SK-N-DZ (cell line): ENCODE measurements at regions not wholly inside any gene's neighbourhood (a gene's known extent, or its start where the extent isn't known, plus 50 kb on each side); places are given as distances from the start of the nearest gene placed in this dataset.

Source experiments
- DNase-seq: peaks from one replicate; pipeline ENCODE4 v3.0.0-alpha.2; 2015; ENCODE audit warnings: low spot score

GRCh38 chr2:51698021-51698420 lies 666.1 kb upstream of the NRXN1 start:
- DNase-seq, result no peak

GRCh38 chr2:51697095-51697494 lies 665.2 kb upstream of the NRXN1 start:
- no peak for DNase-seq

GRCh38 chr2:51695531-51695930 lies 663.6 kb upstream of the NRXN1 start:
- no peak for DNase-seq

GRCh38 chr2:51693640-51694039 lies 661.7 kb upstream of the NRXN1 start:
- DNase-seq, result no peak

GRCh38 chr2:51681854-51682253 lies 649.9 kb upstream of the NRXN1 start:
- no peak for DNase-seq

- no peak for DNase-seq
Measured at GRCh38 chr2:51673628-51674027, 641.7 kb upstream of the NRXN1 start.

GRCh38 chr2:51667679-51668078 lies 635.7 kb upstream of the NRXN1 start:
- no peak for DNase-seq

GRCh38 chr2:51662187-51662586 lies 630.3 kb upstream of the NRXN1 start:
- no peak for DNase-seq

GRCh38 chr2:51657849-51658248 lies 625.9 kb upstream of the NRXN1 start:
- DNase-seq, result no peak

GRCh38 chr2:51650769-51651168 lies 618.8 kb upstream of the NRXN1 start:
- no peak for DNase-seq

GRCh38 chr2:51649366-51649765 lies 617.4 kb upstream of the NRXN1 start:
- DNase-seq, result no peak

GRCh38 chr2:51638811-51639210 lies 606.9 kb upstream of the NRXN1 start:
- no peak for DNase-seq

- no peak for DNase-seq
Measured at GRCh38 chr2:51633073-51633472, 601.1 kb upstream of the NRXN1 start.

- no peak for DNase-seq
Measured at GRCh38 chr2:51629406-51629805, 597.5 kb upstream of the NRXN1 start.

GRCh38 chr2:51628917-51629316 lies 597.0 kb upstream of the NRXN1 start:
- no peak for DNase-seq

GRCh38 chr2:51624995-51625394 lies 593.1 kb upstream of the NRXN1 start:
- no peak for DNase-seq

GRCh38 chr2:51620796-51621195 lies 588.9 kb upstream of the NRXN1 start:
- no peak for DNase-seq

GRCh38 chr2:51619961-51620360 lies 588.0 kb upstream of the NRXN1 start:
- DNase-seq, result no peak

- no peak for DNase-seq
Measured at GRCh38 chr2:51612387-51612786, 580.5 kb upstream of the NRXN1 start.

GRCh38 chr2:51601706-51602105 lies 569.8 kb upstream of the NRXN1 start:
- DNase-seq, result no peak

GRCh38 chr2:51597086-51597485 lies 565.2 kb upstream of the NRXN1 start:
- no peak for DNase-seq

- no peak for DNase-seq
Measured at GRCh38 chr2:51595836-51596235, 563.9 kb upstream of the NRXN1 start.

GRCh38 chr2:51581636-51582267 lies 549.8 kb upstream of the NRXN1 start:
- DNase-seq, result no peak

- DNase-seq, result no peak
Measured at GRCh38 chr2:51579412-51579811, 547.5 kb upstream of the NRXN1 start.
